HG03108 (cell line): ENCODE measurements at regions not wholly inside any gene's neighbourhood (a gene's known extent, or its start where the extent isn't known, plus 50 kb on each side); places are given as distances from the start of the nearest gene placed in this dataset.

Experiments used
- ATAC-seq: cut with Tn5 transposase; IDR thresholded peaks from one replicate; pipeline ENCODE4 v1.9.1; 2021; ENCODE audit warnings: moderate library complexity; ENCODE audit not compliant: unreplicated experiment

DNA sequence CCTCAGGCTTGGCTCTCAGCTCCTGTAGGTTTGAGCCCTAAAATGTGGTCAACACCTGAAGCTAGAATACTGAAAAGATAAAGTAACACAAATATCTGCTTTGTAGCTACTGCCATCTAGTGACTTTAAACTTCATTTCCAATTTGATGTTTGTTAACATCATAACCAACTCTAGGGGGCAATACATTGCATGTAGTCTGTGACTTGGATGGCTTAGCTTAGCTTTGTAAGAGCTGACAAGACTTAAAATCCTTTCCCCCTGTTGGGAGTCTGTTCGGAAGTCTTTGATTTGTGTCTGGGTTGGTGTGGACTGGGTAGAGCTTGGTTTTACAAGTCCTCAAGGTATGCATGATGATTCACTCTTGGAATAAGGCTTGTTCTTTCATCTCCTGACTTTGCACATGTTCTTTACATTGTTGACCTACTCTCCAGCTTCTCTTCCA lies 51.7 kb downstream of the SCN11A start:
- ATAC-seq, result peak; percentile 74

GRCh38 chr3:38998086-38998485 lies 53.7 kb downstream of the SCN11A start:
- ATAC-seq, result no peak

DNA sequence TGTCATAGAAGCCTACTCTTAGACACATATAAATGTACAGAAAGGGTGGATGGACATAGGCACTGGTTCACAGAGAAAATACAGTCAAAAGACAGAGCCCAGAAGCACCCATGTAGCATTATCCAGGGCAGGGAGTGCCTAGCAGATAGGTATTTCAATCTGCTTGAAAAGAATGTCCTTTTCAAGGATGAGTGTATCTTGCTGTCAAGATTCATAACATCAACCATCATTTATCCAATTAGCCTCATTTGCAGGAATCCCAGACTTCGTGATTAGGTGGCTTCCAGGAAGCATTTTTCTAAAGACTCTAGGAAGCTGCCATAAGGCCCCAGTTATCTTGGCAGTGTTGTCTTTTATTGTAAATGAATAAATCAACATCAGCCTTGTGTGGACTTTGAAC lies 55.6 kb downstream of the SCN11A start:
- ATAC-seq, result no peak

GRCh38 chr3:38994251-38994650 lies 57.5 kb downstream of the SCN11A start:
- no peak for ATAC-seq

GRCh38 chr3:38992117-38992760 lies 59.5 kb downstream of the SCN11A start:
- ATAC-seq, result no peak

GRCh38 chr3:38990621-38991020 lies 61.1 kb downstream of the SCN11A start:
- ATAC-seq, result no peak

DNA sequence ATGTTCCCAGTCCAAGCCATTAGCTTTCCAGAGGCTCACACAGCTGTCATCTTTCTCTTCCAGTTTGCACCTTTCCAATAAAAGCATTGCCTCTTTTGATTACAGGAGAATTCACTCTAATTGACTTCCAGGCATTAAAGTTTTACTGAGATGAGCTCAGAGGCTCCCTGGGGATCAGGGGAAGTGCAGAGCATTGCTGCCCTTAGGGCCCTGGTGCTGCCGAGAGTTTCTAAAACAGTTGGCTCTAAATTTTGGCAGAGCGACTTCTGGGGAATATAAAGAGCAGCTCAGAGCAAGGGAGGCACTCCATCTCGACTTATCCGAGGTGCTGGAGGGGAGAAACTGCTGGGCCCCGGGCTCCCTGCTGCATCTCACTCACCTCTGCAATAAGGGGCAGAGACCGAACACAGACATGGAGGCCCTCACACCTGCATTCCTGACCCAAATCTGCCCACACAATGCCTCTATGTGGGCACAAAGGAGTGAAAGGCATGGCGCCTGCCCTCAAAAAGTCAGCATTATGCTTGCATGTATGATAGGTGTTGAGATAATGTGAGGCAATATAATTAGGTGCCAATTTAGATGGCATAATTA lies 61.7 kb downstream of the SCN11A start:
- no peak for ATAC-seq

DNA sequence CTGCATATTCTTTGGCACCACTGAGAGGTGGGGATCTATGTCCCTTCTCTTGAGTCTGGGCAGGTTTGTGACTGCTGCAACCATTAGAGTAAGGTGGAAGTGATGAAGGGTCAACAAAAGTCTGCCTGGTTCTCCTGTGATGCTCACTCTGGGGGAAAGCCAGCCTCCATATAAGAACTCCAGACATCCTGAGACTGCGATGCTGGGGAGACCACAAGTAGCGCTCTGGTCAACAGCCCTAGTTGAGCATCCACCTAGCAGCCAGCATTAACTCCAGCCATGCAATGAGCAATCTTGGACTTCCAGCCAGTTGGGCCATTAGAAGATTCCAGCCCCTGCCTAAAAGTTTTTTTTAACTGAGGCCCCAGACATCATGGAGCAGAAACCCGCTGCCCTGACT lies 62.8 kb downstream of the SCN11A start:
- ATAC-seq, result no peak

DNA sequence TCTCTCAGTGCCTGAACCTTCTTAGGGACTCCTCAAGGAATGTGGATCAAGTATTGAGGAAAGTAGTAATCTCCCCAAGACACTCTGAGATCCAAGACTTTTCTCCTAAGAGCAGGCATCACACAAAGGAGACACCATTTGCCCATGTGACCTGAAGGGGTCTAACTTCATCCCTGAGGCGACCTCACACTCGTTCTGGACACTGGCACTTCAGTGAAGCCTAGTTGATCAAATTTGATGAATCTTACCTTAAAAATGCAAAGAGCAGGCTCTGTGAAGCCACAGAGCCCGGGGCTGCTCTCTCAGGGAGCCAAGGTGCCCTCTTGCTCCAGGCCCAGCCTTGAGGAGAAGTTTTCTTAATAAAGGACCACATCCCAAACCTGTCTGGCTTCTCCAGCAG lies 64.3 kb downstream of the SCN11A start:
- no peak for ATAC-seq

- ATAC-seq, result no peak
These were observed 64.8 kb downstream of the SCN11A start for GRCh38 chr3:38986901-38987300.

- ATAC-seq, result no peak
These were observed 65.8 kb downstream of the SCN11A start for GRCh38 chr3:38985981-38986380.

- no peak for ATAC-seq
These were observed 66.2 kb downstream of the SCN11A start for GRCh38 chr3:38985581-38985980.

DNA sequence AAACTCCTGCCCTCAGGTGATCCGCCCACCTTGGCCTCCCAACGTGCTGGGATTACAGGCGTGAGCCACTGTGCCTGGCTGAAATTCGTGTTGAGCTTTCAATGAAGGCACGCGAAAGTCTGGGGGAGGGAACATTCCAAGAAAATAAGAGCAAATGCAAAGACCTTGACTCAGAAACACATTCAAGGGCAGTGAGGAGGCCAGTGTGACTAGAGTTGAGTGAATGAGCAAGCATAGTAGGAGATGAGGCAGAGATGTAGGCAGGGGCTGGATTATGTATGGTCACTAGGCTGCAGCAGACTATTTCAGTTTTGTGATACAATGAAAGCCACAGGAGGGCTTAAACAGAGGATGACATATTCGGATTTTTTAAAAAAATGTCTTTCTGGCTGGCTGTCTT lies 67.0 kb downstream of the SCN11A start:
- no peak for ATAC-seq

DNA sequence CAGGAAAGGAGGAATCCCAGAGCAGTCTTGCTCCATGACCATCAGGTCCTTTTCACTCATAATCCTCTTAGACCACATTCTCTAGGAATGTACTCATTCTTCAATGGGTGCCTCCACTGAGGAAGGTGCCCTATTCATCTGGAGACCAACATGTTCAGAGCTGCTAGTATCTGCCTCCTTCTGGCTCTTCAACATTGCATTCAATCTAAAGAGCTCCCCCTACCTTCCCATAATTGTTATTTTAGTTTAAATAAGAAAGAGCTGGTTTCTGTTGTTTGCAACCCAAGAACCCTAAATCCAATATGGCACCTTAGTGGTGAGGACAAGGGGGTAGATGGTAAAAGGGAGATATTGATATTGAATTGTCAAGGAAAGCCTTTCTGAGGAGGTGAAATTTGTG lies 67.6 kb downstream of the SCN11A start:
- ATAC-seq, result no peak

- no peak for ATAC-seq
These were observed 70.8 kb downstream of the SCN11A start for GRCh38 chr3:38980938-38981337.

DNA sequence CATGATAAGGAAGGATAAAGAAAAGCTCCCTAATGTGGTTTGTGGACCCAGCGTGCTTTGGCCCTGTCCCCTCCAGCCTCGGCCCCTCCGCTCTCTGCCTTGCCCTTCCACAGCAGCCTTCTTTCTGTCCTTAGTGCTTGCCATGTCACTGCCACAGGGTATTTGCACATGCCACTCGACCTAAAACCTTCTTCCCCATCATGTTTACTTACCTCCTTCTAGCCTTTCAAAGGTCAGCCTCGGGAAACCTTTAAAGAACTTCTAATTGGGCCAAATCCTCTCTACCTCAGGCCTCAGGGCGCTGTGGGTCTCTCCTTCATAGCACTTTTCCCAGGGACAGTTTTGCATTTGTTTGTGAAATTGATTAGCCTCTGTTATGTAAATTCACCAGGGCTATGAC lies 73.0 kb downstream of the SCN11A start:
- no peak for ATAC-seq

DNA sequence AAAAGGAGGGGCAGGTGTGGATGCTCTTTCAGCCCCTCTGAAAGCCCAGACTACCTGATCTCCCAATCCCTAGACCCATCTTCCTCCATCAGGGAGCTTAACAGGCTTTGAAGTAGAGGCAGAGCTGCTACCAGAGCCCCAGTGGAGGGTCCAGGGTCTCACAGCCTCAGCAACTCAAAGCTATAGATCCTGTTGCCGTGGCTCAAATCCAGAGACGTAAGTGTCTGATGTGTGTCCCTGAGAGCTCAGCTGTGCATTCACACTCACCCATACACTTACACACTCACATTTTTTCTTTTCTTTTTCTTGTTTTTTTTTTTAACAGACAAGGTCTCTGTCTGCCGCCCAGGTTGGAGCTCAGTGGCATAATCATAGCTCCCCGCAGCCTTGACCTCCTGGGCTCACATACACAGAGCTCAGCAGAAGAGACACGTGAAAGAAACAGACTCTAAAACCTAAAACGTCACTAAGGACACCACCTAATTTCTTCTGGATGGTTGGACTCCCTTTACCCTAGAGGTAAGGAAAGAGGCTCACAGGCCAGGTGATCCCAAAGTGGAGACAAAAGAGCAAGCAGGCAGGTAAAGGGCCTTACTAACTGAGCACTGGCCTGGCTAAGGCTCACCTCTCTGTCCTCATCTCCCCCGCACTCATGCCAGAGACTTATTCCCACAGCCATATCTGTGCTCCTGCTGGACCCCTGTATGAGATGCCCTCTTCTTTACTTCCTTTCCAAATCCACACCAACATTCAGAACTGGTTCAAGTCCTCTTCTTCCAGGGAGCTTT lies 80.7 kb downstream of the SCN11A start:
- ATAC-seq, result no peak

GRCh38 chr3:38969317-38970235 lies 82.2 kb downstream of the SCN11A start:
- no peak for ATAC-seq

DNA sequence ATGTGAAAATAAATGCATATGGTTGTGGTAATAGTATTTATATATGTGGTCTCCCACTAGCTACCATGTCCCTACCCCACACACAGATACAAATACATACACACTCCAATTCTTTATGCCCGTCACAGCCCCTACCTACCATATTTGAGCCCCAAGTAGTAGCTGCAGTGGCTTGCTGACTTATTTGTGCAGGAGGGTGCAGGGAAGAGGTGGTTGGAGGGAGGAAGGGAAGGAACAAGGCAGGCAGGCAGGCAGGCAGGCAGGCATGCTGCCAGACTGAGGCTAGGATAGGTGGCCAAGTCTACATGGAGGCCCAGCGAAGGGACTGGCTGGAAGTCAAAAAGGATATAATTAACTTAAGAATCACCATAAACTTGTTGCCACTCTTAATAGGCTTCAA lies 82.9 kb downstream of the SCN11A start:
- no peak for ATAC-seq

DNA sequence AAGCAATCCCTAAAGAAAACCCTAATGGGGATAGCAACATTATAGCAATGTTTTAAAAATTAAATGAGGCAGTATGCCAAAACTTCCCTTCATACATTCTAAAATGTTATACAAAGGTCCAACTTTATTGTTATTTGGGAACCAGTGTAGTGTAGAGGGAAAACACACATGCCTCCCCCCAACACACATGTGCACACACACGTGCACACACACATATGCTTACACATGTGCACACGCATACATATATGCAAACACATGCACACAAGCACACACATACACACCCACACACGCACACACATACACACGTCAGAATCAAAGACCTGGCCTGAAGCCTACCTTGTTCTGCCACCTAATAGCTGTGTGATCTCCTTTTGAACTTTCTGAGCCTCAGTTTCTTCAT lies 83.3 kb downstream of the SCN11A start:
- no peak for ATAC-seq

- ATAC-seq, result no peak
These were observed 84.1 kb downstream of the SCN11A start for GRCh38 chr3:38967693-38967989.
